CD14-positive monocyte (primary cell): ENCODE measurements at regions not wholly inside any gene's neighbourhood (a gene's known extent, or its start where the extent isn't known, plus 50 kb on each side); places are given as distances from the start of the nearest gene placed in this dataset.

Experiments used
- DNase-seq, 3 donors: peaks; one replicate each; pipeline ENCODE4 v3.0.0-alpha.2; 2011 to 2022
- H2AFZ ChIP-seq: 2 replicates; pipeline ENCODE4 v1.6.0; 2012; ENCODE audit warnings: mild to moderate bottlenecking, low read depth, low read length, inconsistent platforms; ENCODE audit not compliant: insufficient read depth, poor library complexity, severe bottlenecking
- H3K27ac ChIP-seq, 2 donors: 1 replicate in 1 of 2; 2 replicates in 1 of 2; pipeline ENCODE4 v1.5.1; 2012 to 2013; ENCODE audit warnings: low read length in 2 of 2, control low read depth in 1 of 2, inconsistent platforms in 1 of 2, low read depth in 1 of 2, mild to moderate bottlenecking in 1 of 2
- H3K27me3 ChIP-seq, 2 donors: one replicate each; pipeline versions ENCODE4 v1.6.0 to v1.6.1; 2011 to 2013; ENCODE audit warnings: low read length in 2 of 2; ENCODE audit not compliant: control insufficient read depth in 2 of 2, insufficient read depth in 2 of 2
- H3K36me3 ChIP-seq, 2 donors: replicated peaks in 1 of 2; 1 replicate in 1 of 2; 2 replicates in 1 of 2; pipeline versions ENCODE4 v1.5.1 to v1.6.1; 2012 to 2013; ENCODE audit warnings: low read length in 2 of 2, control low read depth in 1 of 2, inconsistent platforms in 1 of 2, mild to moderate bottlenecking in 1 of 2; ENCODE audit not compliant: insufficient read depth in 2 of 2, control insufficient read depth in 1 of 2
- H3K4me1 ChIP-seq, 2 donors: 1 replicate in 1 of 2; 2 replicates in 1 of 2; pipeline versions ENCODE4 v1.5.1 to v1.6.1; 2012 to 2013; ENCODE audit warnings: low read length in 2 of 2, control low read depth in 1 of 2, inconsistent platforms in 1 of 2, mild to moderate bottlenecking in 1 of 2, moderate library complexity in 1 of 2; ENCODE audit not compliant: insufficient read depth in 2 of 2, control insufficient read depth in 1 of 2
- H3K4me2 ChIP-seq: replicated peaks from 2 replicates; pipeline ENCODE3; 2012; ENCODE audit warnings: low read length, moderate library complexity, mild to moderate bottlenecking; ENCODE audit not compliant: poor library complexity, severe bottlenecking; ENCODE audit errors: extremely low read depth
- H3K4me3 ChIP-seq, 3 experiments: fragments of 200-600 bp in 1 of 3; sonication (generic) in 1 of 3; replicated peaks in 1 of 3; 1 replicate in 2 of 3; 2 replicates in 1 of 3; pipeline ENCODE4 v1.5.1; 2011 to 2013; ENCODE audit warnings: low read length in 3 of 3, mild to moderate bottlenecking in 3 of 3, control low read depth in 2 of 3, low read depth in 2 of 3, inconsistent platforms in 1 of 3, moderate library complexity in 1 of 3
- H3K79me2 ChIP-seq: 2 replicates; pipeline ENCODE4 v1.6.0; 2012; ENCODE audit warnings: mild to moderate bottlenecking, control low read depth, inconsistent platforms, low read length, moderate library complexity; ENCODE audit not compliant: insufficient read depth
- H3K9ac ChIP-seq: 2 replicates; pipeline ENCODE4 v1.6.0; 2017; ENCODE audit warnings: low read length, mild to moderate bottlenecking; ENCODE audit not compliant: insufficient read depth, poor library complexity, severe bottlenecking
- H3K9me3 ChIP-seq, 2 donors: replicated peaks in 1 of 2; 1 replicate in 1 of 2; 2 replicates in 1 of 2; pipeline versions ENCODE4 v1.5.1 to v1.6.1; 2012 to 2013; ENCODE audit warnings: low read length in 2 of 2, control low read depth in 1 of 2; ENCODE audit not compliant: control insufficient read depth in 1 of 2, insufficient read depth in 1 of 2
- H4K20me1 ChIP-seq: 2 replicates; pipeline ENCODE4 v1.6.0; 2012; ENCODE audit warnings: mild to moderate bottlenecking, low read length, control low read depth, moderate library complexity; ENCODE audit not compliant: insufficient read depth
- H3K27ac Mint-ChIP-seq, 7 donors: one replicate each; pipeline ENCODE4 v1.8.0; 2020; ENCODE audit warnings: mild to moderate bottlenecking in 7 of 7, mixed read lengths in 7 of 7, moderate library complexity in 6 of 7, inconsistent platforms in 2 of 7
- H3K27me3 Mint-ChIP-seq, 3 donors: one replicate each; pipeline ENCODE4 v1.8.0; 2021 to 2022; ENCODE audit warnings: low read depth in 3 of 3, mild to moderate bottlenecking in 3 of 3, mixed read lengths in 3 of 3, moderate library complexity in 3 of 3, inconsistent platforms in 1 of 3
- H3K36me3 Mint-ChIP-seq, 2 donors: one replicate each; pipeline ENCODE4 v1.8.0; 2020; ENCODE audit warnings: mixed read lengths in 2 of 2, inconsistent platforms in 1 of 2, mild to moderate bottlenecking in 1 of 2
- H3K4me1 Mint-ChIP-seq: one replicate; pipeline ENCODE4 v1.8.0; 2020; ENCODE audit warnings: mild to moderate bottlenecking, mixed read lengths
- H3K4me3 Mint-ChIP-seq, 2 donors: one replicate each; pipeline ENCODE4 v1.8.0; 2020; ENCODE audit warnings: mild to moderate bottlenecking in 2 of 2, mixed read lengths in 2 of 2, moderate library complexity in 1 of 2
- H3K9me3 Mint-ChIP-seq, 7 donors: one replicate each; pipeline ENCODE4 v1.8.0; 2020 to 2022; ENCODE audit warnings: mixed read lengths in 7 of 7, mild to moderate bottlenecking in 6 of 7, moderate library complexity in 6 of 7, inconsistent platforms in 2 of 7
- CTCF ChIP-seq: fragments of 200-600 bp; IDR thresholded peaks from one replicate; pipeline ENCODE4 v1.8.0; 2022; ENCODE audit warnings: antibody characterized with exemption, mild to moderate bottlenecking
- whole genome bisulfite sequencing: methylation state at CpG from one replicate; pipeline ENCODE4 v1.1.5; 2013; ENCODE audit warnings: missing lambda C conversion rate; ENCODE audit not compliant: insufficient coverage; 5-methylcytosine and 5-hydroxymethylcytosine counted together
- intact Hi-C, 2 donors: fragments of 100-400 bp; cut with micrococcal nuclease; formaldehyde crosslinking; loops; one replicate each; pipeline versions ENCODE4 v1.15.0 to v1.15.1; 2023

GRCh38 chr5:30000231-30000630 lies 1193.3 kb upstream of the CDH6 start:
- DNase-seq, result no peak
- no peak overlapping the region for H3K4me2 ChIP-seq
- H3K4me1 Mint-ChIP-seq, result no peaks in the 10 kb centered on the region
- no peaks in the 10 kb centered on the region for H3K79me2 ChIP-seq
- H3K9me3 ChIP-seq, result peaks cover 5 to 11% of the 10 kb centered on the region in 2 donors
- H3K9me3 Mint-ChIP-seq, result peaks cover 0 to 8% (median 1%) of the 10 kb centered on the region in 7 donors
- no peak overlapping the region for H3K27ac ChIP-seq
- H2AFZ ChIP-seq, result no peak overlapping the region
- no peak for TF ChIP-seq CTCF
- intact Hi-C loops, result no loop called here
- no peak overlapping the region for H3K27ac Mint-ChIP-seq
- H3K9ac ChIP-seq, result no peak overlapping the region
- no peaks in the 10 kb centered on the region for H4K20me1 ChIP-seq
- H3K4me3 ChIP-seq, result no peak overlapping the region
- no peaks in the 10 kb centered on the region for H3K36me3 Mint-ChIP-seq
- H3K4me1 ChIP-seq, result no peaks in the 10 kb centered on the region
- H3K27me3 Mint-ChIP-seq, result no peaks in the 10 kb centered on the region
- H3K4me3 Mint-ChIP-seq, result no peak overlapping the region
- no peaks in the 10 kb centered on the region for H3K36me3 ChIP-seq
- H3K27me3 ChIP-seq, result no peaks in the 10 kb centered on the region

DNA sequence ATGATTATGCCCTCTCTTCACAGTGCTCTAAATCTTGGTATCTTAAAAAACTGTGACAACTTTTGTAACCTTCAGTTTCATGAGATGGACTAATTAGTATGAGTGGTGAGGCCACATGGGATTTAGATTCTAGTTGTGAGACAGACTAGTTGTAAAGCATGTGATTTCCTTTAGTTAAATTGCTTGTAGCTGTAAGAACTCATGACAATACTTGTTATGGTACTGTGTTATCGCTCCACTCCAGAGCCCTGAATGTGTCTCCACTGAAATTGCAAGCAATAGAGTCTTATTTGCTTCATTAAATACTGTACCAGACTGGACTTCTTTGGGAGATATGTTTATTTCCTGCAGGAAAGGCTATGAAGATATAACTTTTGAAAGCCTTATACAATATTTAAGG lies 1198.3 kb upstream of the CDH6 start:
- Histone ChIP-seq H2AFZ (no peak overlapping the region), H3K27me3 (no peaks in the 10 kb centered on the region), H3K9ac (no peak overlapping the region), H4K20me1 (no peaks in the 10 kb centered on the region), H3K4me2 (no peak overlapping the region), H3K36me3 (no peaks in the 10 kb centered on the region), H3K9me3 (peaks cover 5 to 6% of the 10 kb centered on the region in 2 donors), H3K27ac (no peak overlapping the region), H3K79me2 (no peaks in the 10 kb centered on the region), H3K4me1 (no peaks in the 10 kb centered on the region), H3K4me3 (no peak overlapping the region)
- Mint-ChIP-seq H3K4me1 (no peaks in the 10 kb centered on the region), H3K27ac (no peak overlapping the region), H3K27me3 (no peaks in the 10 kb centered on the region), H3K9me3 (peaks cover 0 to 8% (median 2%) of the 10 kb centered on the region in 7 donors), H3K36me3 (no peaks in the 10 kb centered on the region), H3K4me3 (no peak overlapping the region)
- TF ChIP-seq CTCF, result no peak
- DNase-seq, result no peak
- no CpG with 5 or more reads among the region's 1 CpG for WGBS
- intact Hi-C loops, result no loop called here
